Activated effector memory CD4-positive, alpha-beta T cell treated with Interleukin-2 at 50 U/mL for 16 hours (primary cell): ENCODE measurements at regions not wholly inside any gene's neighbourhood (a gene's known extent, or its start where the extent isn't known, plus 50 kb on each side); places are given as distances from the start of the nearest gene placed in this dataset.

Source experiments
- DNase-seq: peaks from one replicate; pipeline ENCODE4 v3.0.0-alpha.2; 2020

DNA sequence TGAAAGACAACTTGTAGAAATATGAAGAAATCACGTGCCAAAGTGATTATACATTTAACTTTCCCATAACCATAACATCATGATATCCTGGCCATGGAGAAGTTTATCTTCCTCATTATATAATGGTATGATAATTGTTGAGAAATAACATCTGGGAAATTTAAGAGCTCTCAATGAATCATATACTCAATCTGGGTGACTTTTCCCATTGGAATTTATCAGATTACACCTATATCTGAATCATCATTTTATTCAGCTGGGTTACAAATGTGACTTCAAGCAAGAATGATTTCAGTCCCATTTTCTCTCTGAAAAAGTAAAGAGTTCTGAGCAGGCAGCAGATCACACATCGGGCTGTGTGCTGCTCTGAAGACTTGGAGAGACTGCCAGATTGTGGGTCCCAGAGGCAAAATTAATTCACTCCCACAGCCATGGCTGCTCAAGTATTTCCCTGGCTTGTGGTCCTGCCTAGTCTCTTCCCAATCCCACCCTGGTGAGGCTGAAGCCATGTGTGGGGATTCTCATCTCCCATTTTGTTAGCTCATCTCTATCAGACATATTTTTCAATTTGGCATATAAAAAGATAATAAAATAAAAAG, 278.0 kb downstream of the MRPL39 start:
- no peak for DNase-seq

DNA sequence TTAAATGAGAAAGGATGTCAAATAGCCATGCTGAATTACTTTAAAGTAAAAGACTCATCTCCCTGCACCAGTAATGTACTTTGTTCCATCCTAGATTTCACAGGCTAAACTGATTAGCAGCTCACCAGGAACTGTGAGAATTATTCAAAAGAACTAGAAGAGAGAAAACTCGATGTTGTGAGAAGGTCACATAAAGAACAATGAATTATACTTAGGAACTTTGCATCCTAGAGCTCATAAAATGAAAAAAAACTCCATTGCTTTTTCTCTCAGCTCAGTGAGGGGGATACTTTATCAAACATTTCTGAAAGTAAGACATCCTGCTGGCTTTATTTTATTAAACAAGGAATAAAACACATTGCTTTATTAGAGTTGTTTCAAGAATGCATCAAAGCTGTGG, 278.5 kb downstream of the MRPL39 start:
- no peak for DNase-seq

GRCh38 chr21:25326181-25326580, 281.1 kb downstream of the MRPL39 start:
- no peak for DNase-seq

DNA sequence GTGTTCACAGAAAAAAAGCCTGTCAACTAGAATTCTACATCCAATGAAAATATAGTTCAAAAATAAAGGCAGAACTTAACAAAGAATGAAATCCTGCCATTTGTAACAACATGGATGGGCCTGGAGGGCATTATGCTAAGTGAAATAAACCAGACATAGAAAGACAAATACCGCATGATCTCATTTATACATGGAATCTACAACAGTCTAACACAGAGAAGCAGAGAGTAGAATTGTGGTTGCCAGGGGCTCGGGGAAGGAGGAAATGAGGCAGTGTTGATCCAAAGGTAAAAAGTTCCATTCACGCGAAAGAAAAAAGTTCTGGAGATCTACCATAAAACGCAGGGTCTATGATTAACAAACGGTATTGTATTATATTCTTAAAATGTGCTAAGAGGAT, 282.6 kb downstream of the MRPL39 start:
- no peak for DNase-seq

DNA sequence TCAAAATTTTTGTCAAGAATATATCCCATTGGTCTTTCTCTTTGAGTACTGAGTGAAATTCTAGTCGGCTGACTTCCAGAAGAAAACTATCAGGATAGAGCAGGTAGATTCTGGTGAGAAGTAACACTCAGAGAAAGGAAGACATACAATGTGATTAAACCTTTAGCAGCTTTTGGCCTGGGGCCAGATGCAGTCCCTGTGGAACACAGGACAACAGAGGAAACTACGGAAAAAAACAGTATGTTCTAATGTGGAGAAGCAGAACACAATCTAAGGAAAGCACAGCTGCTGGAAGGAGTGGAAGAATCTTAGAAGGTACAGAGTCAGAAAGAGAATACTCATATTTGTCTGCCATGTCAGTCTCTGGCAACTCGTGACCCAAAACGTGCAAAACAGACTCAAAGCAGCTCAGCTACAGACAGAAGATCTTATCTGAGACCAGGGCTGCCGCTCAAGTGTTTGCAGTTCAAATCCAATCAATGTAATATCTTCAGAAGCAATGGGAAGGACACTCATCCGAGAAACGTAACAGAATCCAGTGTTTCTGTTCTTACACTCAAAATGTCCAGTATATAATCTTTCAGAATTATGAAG, 283.8 kb downstream of the MRPL39 start:
- DNase-seq = no peak

- DNase-seq = no peak
Measured at GRCh38 chr21:25314247-25314646, 293.0 kb downstream of the MRPL39 start.

DNA sequence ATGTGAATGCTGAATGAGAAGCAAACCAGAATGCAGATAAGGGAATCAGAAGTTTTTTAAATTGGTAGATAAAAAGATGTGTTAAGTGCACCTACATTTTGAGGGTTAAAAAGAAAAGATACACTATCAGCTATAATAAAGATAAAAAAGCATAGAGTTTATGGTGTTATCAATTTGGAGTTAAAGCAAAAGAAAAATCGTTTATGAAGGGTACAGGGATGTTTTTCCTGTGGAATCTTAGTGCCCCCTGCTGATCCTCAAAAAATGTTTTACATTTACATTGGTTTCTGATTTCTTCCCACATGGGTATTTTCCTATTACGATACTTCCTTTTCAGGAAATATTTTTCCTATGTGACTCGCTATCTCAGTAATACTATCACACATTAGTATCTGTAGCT, 293.5 kb downstream of the MRPL39 start:
- DNase-seq = no peak

DNA sequence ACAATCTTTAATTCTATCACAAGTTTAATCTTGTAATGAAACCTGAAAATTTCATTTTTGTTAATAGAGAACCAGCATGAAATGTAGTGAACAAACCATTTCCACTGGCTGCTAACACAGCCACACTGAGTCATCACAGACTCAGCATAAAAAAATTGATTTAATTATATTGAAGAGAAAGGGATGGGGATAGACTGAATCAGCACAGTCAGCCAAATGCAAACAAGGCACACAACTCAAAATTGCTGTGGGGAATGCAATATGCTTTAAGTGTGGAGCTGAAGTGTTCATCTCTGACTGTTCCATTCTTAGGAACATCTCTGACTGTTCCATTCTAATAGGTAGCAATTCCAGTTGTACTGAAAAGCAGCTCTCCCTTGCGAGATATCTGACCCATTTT, 299.8 kb downstream of the MRPL39 start:
- DNase-seq = no peak

DNA sequence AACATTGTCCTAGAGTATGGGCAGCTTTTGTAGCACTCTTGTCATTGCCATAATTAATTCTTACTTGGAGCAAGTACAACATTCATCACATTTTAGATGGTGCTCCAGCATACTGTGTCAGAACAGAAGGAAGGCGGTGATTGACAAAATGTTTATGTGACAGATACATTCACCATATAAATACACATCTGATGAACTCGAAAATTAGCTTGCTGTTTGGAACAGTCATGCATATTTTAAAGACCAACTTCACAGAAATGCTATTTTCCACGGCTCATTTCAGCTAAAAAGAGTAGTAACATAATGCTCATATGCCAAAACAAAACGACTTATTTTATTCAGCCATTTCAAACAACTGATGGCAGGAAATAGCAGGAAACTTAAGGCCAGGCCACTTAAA, 302.7 kb downstream of the MRPL39 start:
- no peak for DNase-seq

DNA sequence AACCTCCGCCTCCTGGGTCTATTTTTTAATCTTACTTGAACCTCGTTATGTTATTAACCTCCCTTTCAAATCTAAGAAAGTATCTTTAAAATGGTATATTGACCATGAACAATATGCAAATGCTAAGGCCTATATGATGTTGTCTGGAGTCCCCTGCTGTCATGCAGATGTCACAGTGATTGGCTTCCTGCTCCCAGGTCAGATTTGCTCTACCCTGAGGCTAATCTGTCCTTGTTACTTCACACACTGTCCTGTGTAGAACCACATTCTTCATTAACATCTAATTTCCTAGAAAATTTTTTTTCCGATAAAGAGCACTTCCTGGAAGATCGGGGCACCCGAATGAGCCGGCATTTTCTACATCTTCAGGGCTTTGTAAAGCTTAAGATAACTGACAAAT, 306.6 kb downstream of the MRPL39 start:
- no peak for DNase-seq

DNA sequence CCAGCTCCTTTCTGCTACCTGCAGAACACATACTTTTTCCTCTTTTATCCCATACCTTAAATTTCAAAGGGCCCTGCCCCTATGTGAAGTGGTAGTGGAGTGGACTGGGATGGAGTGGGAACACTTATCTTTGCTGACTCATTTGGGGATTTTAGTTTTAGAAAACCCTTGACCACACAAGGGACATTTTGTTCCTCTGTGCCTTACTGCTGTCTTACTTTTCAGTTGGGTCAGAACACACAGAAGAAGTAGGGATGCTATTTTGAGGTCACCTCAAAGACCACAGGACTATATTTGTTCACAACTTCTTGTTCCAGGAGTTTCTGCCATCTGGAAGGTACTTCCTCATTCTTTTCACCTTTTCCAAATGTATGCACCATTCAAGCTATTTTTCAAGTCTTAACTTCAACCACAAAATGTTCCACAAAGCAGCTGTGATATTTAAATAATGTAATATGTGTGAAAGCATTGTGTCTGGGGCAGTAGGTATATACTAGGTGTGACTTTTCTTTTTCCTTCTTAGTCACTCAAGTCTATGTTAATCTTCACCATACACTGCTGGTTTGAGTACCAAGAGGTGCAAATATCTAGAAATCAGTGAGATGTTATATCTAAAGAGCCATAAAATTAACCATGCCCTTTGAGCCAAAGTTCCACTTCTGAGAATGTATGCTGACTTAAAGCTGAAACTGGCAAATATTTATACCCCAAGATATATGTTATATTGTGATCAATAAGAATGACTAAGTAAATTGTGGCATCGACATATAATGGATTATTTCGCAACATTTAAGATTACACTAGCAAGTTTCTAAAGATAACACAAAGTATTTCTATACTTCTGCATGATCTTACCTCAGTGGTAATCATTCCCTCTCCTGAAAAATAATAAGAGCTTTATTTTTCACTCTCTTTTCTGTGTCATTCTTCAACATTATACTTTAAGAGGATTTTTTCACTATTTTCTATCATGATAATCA, 308.5 kb downstream of the MRPL39 start:
- no peak for DNase-seq

- DNase-seq = no peak
Measured at GRCh38 chr21:25297117-25297516, 310.2 kb downstream of the MRPL39 start.

DNA sequence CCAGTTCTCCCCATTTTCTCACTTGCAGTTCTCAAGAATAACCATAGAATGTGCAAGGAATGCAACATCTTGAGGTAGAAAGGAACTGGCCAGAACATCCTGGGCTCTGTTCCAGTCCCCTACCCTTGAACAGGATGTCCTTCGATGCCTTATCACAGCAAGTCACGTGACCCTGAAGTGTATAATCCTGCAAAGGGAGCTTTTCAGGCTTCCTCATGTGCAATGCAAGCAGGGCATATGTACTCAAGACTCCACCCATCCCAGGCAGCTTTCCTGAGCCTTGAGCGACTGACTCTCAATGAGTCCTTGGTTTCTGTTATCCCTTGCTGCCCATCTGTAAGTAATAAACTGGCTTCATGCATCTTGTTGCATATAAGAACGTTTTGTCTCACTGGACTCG, 311.0 kb downstream of the MRPL39 start:
- DNase-seq = no peak

DNA sequence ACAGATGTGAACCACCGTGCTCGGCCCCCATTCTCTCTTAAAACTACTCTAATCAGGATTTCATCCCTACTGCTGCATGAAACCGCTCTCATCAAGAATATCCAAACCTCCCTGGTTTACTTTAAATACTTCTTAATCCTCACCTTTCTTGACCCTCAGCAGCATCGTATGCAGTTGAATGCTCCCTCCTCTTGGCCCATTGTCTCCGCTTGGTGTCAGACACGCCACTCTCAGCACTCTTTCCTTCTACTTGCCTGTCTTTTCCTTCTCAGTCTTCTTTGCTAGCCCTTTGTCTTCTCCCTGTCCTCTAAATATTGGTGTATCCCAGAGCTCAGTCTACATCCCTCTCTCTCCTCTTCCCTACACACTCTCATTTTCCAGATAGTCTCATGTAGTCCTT, 314.9 kb downstream of the MRPL39 start:
- no peak for DNase-seq

DNA sequence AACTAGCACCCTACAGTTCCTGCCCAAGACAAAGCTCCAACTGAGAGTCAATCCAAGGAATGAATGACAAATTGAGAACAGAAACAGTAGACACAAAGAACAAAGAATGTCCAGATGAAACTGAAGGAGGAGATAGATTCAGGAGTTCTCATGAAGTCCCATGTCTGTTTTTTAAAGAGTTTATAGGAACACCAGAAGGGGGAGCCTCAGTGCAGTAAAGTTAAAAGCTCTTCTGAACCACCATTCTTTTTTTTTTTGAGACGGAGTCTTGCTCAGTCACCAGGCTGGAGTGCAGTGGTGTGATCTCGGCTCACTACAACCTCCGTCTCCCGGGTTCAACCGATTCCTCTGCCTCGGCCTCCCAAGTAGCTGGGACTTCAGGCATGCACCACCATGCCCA, 323.6 kb downstream of the MRPL39 start:
- DNase-seq = no peak

GRCh38 chr21:25281134-25281533, 326.1 kb downstream of the MRPL39 start:
- no peak for DNase-seq

- DNase-seq = no peak
Measured at GRCh38 chr21:25280061-25280460, 327.2 kb downstream of the MRPL39 start.

GRCh38 chr21:25273959-25274358, 333.3 kb downstream of the MRPL39 start:
- no peak for DNase-seq

DNA sequence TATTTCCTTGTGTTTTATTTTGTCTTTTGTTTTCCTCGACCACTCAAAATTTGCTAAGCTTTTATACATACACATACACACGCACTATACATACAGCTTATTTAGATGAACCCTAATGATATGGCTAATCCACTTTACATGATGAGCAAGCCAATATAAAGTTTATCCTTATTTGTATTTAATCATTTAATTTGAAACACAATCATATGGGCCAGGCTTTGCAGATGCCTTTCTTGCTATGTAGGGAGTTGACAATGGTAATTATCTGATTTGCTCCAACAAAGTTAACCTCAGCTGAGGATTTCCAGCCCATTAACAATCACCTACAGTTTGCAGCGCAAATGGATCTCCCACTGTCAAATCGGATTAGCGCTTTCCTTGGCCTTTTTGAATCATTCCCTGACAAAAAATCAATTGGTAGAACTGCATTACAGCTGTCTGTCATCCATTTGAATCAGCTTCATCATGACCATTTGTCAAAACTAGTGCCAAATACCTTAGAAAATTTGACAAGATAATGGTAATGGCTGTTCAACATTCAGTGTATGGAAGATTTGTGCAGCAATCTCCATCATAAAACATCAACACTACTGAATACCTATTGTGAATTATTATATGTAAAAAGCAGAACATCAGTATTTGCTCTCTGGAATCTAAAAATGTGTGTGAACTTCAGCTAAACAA, 352.6 kb downstream of the MRPL39 start:
- no peak for DNase-seq

DNA sequence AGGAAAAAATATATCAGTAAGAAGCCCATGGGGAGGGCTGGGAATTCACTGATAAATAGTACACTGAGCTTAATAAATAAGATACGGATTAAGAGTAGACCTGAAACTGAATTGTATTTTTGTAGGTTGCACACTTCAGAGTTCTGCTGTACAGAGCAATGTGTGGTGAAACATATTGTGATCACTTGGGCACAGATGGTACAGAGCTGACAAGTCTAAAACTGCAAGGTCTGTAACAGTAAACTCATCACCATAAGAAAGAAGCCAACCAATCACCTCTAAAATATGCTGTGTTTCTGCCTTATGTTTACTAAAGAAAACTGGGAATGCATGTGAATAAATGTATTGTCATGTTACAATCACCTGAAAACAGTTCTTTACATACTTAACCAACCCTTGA, 360.7 kb downstream of the MRPL39 start:
- no peak for DNase-seq

DNA sequence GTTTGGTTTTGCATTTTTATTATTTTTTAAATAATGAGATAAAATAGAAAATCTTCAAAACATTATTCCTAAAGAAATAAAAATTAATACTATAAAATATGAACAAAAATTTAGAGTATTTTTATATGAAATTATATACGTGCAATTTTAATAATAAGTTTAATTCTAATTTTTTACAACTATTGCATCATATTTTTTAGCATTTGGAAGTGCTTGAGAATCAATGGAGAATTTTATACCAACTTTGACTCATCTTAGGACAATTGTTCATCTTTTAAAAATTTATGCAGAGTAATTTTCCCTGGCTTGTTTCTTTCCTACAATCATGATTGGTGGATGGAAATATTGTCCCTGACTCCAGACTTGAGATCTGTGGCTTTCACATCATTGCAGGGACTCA, 362.5 kb downstream of the MRPL39 start:
- no peak for DNase-seq

DNA sequence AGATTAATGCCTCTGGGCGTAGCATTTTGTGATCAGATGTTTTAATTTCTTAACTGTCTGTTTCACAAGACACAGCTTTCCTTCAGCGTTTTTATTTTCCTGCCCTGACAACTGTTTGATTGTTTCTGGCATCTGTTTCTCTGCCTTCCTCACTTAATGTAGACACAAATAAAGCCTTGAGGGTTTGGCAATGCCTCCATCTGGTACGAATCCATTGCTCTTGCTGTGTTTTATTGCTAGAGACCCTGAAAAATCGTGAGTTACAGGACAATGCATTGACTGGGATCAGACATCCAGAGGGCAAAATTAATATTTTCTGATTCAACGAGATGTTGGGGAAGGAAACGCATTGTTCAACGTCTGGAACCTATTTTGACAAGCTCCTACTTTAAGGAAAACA, 363.5 kb downstream of the MRPL39 start:
- no peak for DNase-seq

GRCh38 chr21:25240974-25241373, 366.3 kb downstream of the MRPL39 start:
- no peak for DNase-seq
